ENCODE measurements at regions not wholly inside any gene's neighbourhood (a gene's known extent, or its start where the extent isn't known, plus 50 kb on each side); places are given as distances from the start of the nearest gene placed in this dataset.

GRCh38 chr10:128498746-128499145, 372.5 kb upstream of the MKI67 start:
- TF ChIP-seq, protein P1, sequence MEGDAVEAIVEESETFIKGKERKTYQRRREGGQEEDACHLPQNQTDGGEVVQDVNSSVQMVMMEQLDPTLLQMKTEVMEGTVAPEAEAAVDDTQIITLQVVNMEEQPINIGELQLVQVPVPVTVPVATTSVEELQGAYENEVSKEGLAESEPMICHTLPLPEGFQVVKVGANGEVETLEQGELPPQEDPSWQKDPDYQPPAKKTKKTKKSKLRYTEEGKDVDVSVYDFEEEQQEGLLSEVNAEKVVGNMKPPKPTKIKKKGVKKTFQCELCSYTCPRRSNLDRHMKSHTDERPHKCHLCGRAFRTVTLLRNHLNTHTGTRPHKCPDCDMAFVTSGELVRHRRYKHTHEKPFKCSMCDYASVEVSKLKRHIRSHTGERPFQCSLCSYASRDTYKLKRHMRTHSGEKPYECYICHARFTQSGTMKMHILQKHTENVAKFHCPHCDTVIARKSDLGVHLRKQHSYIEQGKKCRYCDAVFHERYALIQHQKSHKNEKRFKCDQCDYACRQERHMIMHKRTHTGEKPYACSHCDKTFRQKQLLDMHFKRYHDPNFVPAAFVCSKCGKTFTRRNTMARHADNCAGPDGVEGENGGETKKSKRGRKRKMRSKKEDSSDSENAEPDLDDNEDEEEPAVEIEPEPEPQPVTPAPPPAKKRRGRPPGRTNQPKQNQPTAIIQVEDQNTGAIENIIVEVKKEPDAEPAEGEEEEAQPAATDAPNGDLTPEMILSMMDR (IDR thresholded peaks at IDR 0.05; ENCODE audit: borderline replicate concordance, insufficient read depth, low read depth, low read length): no peak
- H3K4me3 ChIP-seq (ENCODE audit: low read depth, low read length): no peak overlapping the region

DNA sequence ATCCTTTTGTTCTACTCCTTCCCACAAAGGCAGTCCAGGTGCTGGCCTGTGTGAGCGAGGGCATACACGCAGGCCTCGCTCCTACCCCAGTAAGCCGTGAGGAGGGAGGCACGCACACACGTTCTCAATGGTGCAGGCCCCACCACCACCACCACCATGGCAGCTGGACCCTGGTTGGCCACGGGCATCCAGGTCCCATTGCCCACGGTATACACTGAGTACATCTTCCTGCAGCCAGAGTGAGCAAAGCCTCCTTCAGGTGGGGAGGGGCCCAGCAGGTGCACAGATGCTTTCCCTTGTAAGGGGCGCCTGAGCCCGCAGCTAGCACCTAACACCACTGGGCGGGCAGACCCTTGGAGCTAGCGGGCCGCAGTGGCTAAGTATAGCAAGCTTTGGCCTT, 373.3 kb upstream of the MKI67 start:
- TF ChIP-seq, protein P1 (IDR thresholded peaks at IDR 0.05; ENCODE audit: borderline replicate concordance, insufficient read depth, low read depth, low read length): no peak
- no peak overlapping the region for H3K4me3 ChIP-seq (ENCODE audit: low read depth, low read length)

DNA sequence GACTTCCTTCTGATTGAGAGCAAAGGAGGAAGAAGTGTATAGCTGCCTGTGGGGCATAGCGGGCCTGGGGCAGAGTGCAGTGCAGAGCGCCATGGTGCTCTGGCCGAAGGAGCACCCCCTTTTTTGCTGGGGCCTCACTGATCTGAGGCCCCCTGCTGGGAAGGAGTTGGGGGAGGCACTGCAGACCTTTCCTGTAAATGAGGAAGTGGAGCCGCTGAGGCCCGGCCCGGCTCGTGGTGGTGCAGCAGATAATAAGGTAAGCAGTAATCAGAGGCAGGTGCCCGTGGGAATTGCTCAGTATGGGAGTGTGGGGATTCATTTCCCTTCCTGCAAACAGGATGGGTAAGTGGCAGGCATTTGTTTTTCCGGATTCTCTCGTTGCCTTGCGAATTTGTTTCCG, 373.7 kb upstream of the MKI67 start:
- TF ChIP-seq, protein P1 (IDR thresholded peaks at IDR 0.05; ENCODE audit: borderline replicate concordance, insufficient read depth, low read depth, low read length): no peak
- H3K4me3 ChIP-seq (ENCODE audit: low read depth, low read length): no peak overlapping the region

DNA sequence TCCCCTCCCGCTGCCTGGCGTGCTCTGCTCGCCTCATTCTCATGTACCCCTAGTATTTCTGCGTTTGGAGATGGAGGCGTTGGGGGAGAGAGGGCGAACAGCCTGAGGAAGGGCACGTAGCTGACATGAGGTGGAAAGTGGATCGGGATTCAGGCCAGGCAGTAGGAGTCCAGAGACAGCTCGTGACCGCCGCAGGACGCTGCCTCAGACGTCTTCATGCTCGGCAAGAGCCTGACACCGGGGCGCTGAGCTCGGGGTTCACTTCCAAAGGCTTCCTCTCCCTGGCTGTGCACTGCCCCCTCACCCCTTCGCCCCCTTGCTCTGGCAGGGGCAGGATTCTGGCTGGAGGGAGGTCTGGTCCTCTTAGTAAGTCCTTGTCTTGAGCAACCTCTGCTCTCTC, 374.4 kb upstream of the MKI67 start:
- no peak overlapping the region for H3K4me3 ChIP-seq (ENCODE audit: low read depth, low read length)
- TF ChIP-seq, protein P1 (IDR thresholded peaks at IDR 0.05; ENCODE audit: borderline replicate concordance, insufficient read depth, low read depth, low read length): no peak

GRCh38 chr10:128505346-128505745, 379.1 kb upstream of the MKI67 start:
- H3K4me3 ChIP-seq (ENCODE audit: low read depth, low read length): no peak overlapping the region
- TF ChIP-seq, protein P1 (IDR thresholded peaks at IDR 0.05; ENCODE audit: borderline replicate concordance, insufficient read depth, low read depth, low read length): no peak

- TF ChIP-seq, protein P1 (IDR thresholded peaks at IDR 0.05; ENCODE audit: borderline replicate concordance, insufficient read depth, low read depth, low read length): no peak
- no peak overlapping the region for H3K4me3 ChIP-seq (ENCODE audit: low read depth, low read length)
These were observed 380.2 kb upstream of the MKI67 start for GRCh38 chr10:128506423-128506822.

DNA sequence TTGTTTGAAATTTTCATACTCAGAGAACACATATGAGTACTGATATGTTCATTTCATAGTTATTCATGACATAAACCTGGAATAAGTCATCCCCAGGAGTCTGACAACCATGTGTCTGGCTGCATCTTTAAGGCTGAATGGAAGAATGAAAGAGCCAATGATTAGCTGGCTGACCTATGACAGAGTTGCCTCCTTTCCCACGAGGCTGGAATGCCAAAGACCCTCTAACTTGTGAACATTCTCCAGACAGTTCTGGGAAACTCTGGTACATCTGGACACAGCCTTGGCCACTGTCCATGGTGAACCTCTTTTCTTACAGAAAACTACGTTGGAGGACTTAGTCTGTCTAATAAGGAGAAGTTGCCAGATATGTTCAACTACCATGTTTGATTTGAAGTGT, 380.8 kb upstream of the MKI67 start:
- no peak overlapping the region for H3K4me3 ChIP-seq (ENCODE audit: low read depth, low read length)
- TF ChIP-seq, protein P1 (IDR thresholded peaks at IDR 0.05; ENCODE audit: borderline replicate concordance, insufficient read depth, low read depth, low read length): no peak
